Glomerular endothelial cell (primary cell): ENCODE measurements at regions not wholly inside any gene's neighbourhood (a gene's known extent, or its start where the extent isn't known, plus 50 kb on each side); places are given as distances from the start of the nearest gene placed in this dataset.
A peak's percentile ranks its signal among the peaks of the same experiment; 100 is the strongest.
"Not testable (repeated sequence)": the region's sequence is repeated elsewhere in the genome, so short reads cannot be mapped to it uniquely, and the experiment has no call there.

Experiments used
- DNase-seq: peaks from one replicate; pipeline ENCODE4 v3.0.0-alpha.2; 2011; ENCODE audit warnings: low read depth, low spot score; ENCODE audit errors: extremely low read depth

DNA sequence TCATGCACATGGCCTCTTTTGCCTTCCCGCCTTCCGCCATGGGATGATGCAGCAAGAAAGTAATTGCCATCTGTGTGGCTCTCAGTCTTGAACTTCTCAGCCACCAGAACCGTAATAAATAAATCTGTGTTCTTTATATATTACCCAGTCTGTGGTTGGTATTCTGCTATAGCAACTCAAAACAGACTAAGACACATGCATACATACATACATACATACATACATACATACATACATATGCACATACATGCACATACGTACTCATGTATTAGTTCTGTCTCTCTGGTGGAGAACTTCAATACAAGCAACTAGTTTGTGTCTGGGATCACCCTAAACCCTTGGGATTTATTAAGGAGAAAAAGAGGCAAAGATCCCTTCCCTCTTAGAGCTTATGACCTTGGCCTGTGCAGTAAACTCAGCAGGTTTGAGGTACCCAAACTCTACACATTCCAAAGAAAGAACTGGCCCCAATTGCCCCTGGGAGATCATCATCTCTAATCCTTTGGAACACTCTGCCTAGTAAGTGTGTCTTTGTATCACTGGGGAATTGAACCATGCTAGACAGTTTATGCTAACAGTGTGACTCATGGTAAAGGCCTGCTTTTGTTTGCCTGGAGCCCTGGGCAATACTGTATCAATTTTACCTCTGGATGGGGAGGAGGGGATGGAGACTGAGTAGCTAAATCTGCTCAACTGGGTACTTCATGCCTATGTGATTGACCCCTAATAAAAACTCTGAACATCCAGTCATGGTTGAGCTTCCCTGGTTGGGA lies 115.6 kb upstream of the LMCD1 start:
- DNase-seq, result no peak

DNA sequence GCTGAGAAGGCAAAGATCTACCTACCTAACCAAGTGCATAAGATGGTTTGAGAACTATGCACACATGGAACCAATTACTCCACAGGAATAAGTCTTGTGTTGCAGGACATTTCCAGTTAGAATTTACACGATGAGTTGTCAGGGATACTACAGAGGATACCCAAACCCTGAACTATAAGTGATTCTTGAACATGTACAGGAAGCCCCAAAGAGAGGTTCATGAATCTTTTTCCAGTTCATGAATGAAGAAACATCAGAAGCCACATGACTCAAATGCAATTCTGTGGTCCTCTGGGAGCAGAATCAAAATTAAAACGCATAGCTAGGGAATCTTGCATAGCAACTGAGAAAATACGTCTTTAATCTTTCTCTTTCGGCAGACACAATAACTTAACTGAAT lies 114.1 kb upstream of the LMCD1 start:
- DNase-seq, result no peak

DNA sequence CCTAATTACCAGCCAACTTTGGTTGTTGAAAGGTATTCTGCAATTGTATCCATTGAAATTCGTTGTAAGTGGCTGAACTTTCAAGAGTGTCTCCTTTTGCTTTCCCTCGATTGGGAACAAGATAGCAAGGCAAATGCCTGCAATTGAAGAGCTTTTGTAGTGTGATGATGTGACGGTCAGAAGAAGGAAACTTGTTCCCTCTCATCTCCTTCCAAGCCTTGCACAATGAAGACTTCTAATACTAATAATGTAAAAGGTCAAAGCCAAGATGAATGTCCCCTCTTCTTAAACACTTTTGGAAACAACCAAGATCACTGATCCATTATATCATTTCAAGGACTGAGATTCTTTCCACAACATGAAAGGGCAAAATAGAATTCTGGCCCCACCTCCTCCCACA lies 101.9 kb upstream of the LMCD1 start:
- no peak for DNase-seq

DNA sequence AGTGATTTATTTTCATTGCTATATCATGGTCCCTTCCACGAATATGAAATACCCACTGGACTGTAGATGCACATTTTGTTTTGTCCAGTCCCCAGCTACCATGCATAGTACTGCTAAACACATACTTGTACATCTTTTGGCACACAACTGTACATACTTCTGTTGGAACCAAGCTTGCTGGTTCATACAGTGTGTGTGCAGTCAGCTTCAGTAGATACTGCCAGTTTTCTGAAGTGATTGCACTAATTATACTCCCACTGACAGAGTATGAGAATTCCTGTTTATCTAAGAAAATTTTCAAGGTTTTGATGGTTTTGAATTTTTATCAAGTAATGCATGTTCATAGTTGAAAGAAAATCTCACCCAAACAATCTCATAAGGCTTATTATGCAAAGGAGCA lies 100.7 kb upstream of the LMCD1 start:
- no peak for DNase-seq

DNA sequence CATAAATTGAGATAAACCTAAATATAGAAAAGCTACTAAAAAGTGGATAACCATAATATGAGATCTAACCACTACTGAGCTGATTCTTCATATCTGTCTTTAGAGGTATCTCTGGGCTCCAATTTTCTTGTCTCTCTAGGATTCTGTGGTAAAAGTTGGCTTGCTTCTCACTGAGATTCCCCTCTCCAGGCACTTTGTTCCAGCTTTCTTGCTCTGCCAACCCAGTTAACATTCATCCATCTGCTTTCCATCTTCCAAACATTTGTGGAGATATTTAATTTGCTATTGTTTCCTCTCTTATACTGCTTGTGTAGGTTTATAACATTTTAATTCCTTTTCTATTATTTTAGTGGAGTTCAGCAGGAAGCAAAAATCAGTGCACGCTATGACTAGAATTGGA lies 97.6 kb upstream of the LMCD1 start:
- no peak for DNase-seq

DNA sequence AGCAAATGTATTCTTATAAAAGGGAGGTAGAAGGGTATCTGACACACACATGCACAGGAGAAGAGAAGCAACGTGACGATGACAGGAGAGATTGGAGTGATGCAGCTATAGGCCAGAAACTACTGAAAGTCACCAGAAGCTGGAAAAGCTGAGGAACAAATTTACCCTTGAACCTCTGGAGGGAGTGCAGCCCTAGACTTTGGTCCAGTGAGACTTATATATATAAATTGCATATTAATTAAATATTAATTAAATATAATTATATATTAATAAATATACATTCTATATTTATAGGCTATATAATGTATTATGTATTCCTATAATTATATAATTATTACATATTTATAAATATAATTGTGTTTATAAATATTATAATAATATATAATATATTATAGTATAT lies 96.5 kb upstream of the LMCD1 start:
- no peak for DNase-seq

DNA sequence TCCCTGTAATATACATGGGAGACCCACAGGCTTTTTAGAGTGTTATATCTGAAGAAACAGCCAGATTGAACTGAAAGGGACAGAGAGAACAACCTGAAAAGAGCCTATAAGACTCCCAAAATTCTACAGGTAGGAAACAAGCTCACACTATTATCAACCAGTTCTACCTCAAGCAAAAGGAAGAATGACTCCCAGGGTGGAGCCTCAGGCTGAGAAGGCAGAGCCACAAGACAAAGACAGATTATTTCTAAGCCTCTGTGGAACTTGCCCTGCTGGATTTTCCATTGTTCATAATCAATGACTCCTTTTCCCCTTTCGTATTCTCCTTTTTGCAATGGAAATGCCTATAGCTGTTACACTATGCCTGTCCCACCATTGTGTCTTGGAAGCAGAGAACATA lies 95.1 kb upstream of the LMCD1 start:
- no peak for DNase-seq

DNA sequence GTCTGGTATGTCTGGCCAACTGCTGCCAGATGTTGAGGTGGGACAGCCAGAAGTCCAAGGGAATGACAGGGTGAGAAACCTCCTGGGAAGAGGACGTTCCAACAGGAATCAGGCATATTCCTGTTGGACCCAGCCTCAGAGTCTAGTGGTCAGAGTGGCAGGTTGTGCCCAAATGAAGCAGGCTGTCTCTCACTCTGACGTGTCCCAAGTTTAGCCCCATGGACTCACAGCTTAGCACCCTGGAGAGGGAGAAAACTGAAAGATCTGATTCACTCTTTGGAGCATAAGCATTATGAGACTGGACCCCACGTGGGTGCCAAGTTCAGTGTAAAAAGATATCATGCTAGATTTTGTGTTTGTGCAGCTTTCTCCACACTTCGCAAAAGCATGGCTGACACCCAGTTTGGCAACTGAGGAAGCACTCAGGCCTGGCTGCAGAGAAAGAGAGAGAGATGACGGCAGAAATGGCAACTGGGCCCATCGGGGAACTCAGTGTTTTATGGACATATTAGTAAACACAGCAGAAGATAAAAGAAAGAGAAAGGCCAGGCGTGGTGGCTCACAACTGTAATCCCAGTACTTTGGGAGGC lies 88.2 kb upstream of the LMCD1 start:
- no peak for DNase-seq

DNA sequence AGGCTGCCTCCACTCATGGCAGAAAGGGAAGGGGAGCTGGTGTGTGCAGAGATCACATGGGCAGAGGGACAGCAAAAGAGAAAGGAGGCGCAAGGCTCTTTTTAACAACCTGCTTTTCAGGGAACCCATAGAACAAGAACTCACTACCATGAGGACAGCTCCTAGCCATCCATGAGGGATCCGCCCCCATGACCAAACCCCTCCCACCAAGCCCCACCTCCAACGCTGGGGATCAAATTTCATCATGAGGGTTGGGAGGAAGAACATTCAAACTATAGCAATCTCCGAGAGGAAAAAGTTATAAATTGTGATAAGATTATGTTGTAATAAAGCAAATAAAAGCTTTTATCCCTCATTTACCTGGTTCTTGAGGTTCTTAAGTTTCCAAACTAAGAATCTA lies 84.7 kb upstream of the LMCD1 start:
- no peak for DNase-seq

DNA sequence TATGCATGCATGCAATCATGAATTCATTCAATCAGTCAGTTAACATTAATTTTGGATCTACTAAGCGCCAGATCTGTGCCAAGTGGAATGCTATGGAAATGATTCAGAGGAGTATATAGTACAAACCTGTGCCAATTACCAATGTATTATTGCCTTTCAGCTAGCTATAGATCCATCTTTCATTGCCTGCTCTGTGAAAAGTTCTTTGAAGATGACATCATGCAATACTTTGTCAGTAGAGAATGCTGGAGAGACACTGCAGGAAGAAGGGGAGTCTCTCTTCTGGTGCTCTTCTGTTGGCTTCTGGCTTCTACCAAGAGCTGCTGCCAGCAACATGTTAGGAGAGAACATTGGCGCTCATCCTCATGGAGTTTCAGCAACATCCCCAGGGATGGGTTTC lies 81.0 kb upstream of the LMCD1 start:
- DNase-seq, result no peak

DNA sequence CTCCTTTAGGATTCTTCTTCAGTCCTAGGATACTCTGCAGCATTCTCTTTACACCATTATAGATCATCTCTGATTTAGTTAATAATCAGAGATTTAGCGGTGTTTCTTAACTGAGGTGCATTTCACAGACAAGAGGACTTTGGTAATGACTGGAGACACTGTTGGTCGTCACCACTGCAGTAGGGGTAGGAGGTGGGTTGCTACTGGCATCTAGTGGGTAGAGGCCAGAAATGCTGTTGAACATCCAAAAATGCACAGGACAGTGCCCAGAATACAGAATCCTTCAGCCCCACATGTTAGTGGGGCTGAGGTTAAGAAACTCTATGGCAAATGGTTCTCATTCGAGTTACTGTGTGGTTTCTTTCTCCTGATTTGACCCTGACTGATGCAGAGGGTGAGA lies 80.4 kb upstream of the LMCD1 start:
- DNase-seq, result no peak

DNA sequence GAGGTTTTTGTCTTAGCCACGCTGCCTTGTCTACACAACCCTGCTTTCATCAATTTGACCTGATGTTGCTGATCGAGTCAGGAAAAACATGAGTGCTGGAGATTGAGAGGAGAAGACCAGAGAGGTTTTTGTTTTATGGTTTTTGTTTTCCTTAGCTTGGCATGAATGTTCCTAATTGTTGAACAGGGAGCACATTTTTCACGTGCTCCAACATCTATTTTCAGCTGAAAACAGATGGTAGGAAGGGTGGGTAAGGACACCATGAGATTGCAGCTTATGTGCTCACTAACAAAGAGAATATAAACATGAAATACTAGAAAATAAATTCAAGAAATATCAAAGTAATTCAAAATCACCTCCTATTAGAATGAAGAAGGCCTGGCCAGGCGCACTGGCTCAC lies 79.9 kb upstream of the LMCD1 start:
- DNase-seq, result no peak

DNA sequence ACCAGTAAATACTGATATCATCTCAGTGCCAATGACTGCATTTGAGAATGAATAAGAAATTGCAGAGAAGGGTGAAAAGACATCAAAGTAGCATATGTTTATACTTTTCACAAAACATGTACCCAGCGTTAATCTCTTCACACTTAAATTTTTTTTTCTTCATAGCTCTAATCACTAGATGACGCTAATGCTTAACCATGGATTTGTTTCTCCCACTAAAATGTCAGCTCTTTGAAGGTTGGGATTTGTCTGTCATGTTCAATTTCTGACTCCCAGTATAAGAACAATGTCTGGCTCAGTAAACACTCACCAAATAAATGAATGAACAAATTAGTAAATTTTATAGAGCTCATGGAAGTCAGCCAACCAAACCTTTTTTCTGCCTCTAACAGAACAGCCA lies 78.3 kb upstream of the LMCD1 start:
- no peak for DNase-seq

DNA sequence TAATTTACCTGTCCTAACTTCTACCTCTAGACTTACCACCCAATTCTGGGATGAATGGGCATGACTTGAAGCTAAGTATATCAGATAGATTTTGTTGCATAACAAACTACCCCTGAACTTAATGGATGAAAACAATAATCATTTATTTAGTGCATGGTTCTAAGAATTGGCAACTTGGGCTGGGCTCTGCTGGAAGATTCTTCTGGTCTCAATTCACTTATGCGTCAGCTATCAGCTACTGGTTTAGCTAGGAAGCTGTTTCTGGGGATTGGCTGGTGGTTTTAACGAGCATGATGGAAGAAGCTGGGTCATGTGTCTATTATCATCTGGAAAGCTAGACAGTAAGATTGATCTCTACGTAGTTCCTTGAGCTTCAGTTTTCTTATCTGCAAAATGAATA lies 77.3 kb upstream of the LMCD1 start:
- no peak for DNase-seq

DNA sequence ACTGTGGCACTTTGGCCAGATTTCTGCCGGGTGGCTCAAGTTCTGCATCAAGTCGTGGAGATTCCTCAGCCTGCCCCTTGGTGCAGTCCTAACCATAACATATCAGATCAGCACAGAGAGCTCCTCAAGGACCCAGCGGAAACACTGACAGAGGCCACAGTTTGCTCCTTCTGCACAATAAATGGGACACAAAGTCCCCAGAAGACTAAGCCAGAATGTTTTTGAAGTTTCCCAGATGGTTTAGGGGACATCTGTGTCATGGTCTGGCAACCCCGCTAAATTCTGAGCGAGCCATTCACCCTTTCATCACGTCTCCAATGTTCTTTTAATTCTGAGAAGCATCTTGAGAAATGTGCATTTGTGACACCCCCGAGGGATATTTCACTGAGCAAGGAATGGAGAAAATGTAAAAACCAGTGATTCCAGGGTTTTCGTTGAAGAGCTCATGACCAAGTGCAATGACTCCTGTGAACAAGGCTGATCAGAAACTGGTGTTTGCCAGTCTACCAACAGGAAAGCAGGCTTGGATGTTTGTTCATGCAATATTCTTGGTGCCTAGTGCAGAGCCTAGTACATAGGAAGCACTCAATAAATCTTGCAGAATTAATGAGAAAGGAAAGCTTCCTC lies 64.8 kb upstream of the LMCD1 start:
- no peak for DNase-seq

DNA sequence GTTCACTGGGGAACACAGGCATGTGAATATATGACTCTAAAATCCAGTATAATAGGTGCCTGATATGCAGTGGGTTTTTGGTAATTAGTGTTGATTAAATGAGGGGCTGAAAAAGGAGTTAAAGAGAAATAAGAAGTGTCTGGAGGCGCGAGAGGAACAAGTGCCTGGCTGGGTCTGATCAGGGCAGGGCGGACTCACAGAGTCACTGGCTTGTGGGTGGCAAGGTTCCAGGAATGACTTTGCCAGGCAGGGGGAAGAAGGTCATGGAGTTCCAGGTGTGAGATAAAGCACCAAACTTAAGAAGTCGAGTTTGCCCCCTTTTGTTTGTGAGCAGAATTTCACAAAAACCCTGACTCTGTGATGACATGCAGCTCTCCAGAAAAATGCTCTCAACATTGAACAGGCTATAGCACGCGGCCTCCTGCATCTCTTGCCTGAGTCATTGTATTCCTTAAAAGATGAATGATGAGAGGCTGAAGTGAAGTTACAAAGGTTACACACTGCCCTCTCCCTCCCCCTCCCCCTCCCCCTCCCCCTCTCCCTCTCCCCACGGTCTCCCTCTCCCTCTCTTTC lies 63.0 kb upstream of the LMCD1 start:
- no peak for DNase-seq

DNA sequence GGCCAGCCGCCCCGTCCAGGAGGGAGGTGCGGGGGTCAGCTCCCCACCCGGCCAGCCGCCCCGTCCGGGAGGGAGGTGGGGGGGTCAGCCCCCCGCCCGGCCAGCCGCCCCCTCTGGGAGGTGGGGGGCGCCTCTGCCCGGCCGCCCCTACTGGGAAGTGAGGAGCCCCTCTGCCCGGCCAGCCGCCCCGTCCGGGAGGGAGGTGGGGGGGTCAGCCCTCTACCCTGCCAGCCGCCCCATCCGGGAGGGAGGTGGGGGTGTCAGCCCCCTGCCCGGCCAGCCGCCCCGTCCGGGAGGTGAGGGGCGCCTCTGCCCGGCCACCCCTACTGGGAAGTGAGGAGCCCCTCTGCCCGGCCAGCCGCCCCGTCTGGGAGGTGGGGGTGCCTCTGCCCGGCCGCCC lies 61.5 kb upstream of the LMCD1 start:
- not testable (repeated sequence) for DNase-seq

DNA sequence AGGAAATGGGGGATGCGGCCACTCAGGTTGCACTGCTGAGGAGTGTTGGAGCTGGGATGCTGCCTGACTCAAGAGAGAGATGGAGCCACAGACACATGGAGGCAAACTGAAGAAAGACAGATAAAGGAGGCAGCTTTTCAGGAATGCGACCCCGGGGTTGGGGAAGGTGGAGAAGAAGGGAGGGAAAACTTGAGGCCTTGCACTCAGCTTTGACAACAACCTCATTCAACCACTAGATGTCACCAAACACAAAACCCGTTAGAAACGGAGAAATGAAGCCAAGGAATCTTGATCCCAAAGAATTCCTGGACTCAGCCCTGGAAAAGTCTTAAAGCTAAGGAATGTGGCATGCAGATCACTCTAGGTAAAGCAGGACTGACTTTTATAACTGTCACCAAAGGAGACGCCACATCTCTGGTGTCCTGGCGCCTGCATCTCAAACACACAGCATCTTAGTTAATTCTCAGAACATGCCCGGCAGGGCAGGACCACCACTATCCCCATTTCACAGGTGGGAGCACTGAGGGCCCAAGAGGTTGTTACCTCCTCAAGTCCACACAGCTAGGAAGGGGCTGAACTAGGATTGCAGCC lies 59.6 kb upstream of the LMCD1 start:
- peak; percentile 77 for DNase-seq

DNA sequence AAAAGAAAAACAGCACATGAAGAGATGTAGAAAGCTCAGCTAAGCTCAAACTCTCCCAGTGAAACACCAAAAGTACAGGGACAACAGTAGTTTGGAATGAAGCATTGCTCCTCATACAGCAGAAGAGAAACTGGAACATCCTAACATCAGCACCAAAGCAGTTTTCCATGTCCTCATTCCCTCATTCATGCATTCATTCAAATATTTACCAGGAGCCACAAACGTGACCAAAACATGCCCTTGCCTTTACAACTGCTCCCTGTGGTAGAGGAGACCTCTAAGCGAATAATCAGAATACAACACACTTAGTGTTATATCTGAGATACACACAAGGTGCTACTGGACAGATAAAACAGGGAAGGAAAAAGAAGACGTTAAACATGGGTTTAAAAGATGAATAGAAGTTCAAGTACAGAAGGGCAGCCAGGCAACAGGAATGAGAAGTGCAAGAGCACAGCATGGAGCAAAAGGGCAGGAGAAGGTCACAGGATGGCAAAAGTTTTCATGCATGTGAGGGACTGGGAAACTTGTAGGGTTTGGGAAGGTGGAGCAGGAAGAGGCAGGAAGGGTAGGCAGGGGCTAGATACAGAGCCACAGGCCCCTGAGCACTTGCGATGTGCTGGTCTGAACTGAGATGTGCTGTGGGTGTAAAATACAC lies 58.5 kb upstream of the LMCD1 start:
- DNase-seq, result no peak

DNA sequence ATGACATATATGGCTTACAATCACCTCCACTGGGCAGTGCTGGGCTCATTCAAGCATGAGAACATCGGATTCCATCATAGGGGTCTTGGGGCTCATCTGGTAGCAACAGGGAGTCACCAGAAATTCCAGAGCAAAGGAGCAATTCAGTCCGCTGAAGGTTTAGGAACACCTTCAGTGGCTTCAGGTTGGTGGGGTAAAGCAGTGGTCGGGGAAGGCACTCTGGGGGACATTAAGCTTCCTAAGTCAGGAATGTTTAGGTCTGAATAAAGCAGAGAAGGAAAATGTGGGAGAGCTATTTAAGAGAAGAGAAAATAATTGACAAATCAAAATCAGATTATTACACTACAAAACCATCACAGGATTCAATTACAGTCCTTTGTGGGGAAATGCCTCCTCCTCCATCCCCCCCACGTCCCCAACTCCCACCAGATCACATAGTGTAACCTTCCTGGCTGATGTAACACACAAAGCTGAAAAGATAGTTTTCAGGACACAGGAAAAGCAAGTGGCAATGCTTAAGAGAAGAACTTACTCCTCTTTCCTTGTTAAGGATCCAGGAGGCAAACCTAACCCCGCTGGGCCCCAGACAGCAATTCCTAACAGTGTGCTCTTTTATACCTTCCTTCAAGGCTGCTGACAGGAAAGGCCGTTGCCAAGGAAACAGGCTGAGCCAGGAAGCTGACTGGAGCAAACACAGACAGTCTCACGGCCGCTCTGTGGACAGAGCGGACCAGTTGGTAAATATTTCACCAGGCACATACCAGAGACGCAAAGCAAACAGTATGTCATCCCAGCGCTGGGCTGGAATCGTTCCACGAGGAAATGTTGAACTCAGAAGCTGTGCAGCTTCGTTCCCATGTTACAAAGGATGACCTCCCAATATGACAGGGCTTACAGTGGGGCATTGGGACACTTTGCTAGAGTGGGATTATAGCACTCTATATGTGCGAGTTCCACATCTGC lies 57.5 kb upstream of the LMCD1 start:
- DNase-seq, result peak; percentile 98
